Keratinocyte (primary cell): ENCODE measurements at regions not wholly inside any gene's neighbourhood (a gene's known extent, or its start where the extent isn't known, plus 50 kb on each side); places are given as distances from the start of the nearest gene placed in this dataset.

Source experiments
- DNase-seq: peaks from one replicate; pipeline ENCODE4 v3.0.0-alpha.2; 2011; ENCODE audit warnings: low read depth, missing footprints, low spot score
- FAIRE-seq: peaks from 2 replicates; lab custom pipeline; 2011; peaks lifted over from hg19 to GRCh38; lab: Jason Lieb, UNC
- H2AFZ ChIP-seq: 2 replicates; pipeline ENCODE4 v1.6.0; 2012; ENCODE audit warnings: low read length, control low read depth, inconsistent platforms; ENCODE audit not compliant: control insufficient read depth
- H3K27ac ChIP-seq: 2 replicates; pipeline ENCODE4 v1.5.1; 2011; ENCODE audit warnings: low read length; ENCODE audit not compliant: control insufficient read depth, insufficient read depth
- H3K27me3 ChIP-seq: 3 replicates; pipeline ENCODE4 v1.6.0; 2011; ENCODE audit warnings: low read length; ENCODE audit not compliant: control insufficient read depth, insufficient read depth; ENCODE audit errors: extremely low read depth
- H3K36me3 ChIP-seq, 2 experiments: 2 replicates in 1 of 2; 3 replicates in 1 of 2; pipeline ENCODE4 v1.5.1; 2011; ENCODE audit warnings: low read length in 2 of 2, mild to moderate bottlenecking in 1 of 2; ENCODE audit not compliant: control insufficient read depth in 2 of 2, insufficient read depth in 2 of 2; ENCODE audit errors: extremely low read depth in 1 of 2
- H3K4me1 ChIP-seq: 3 replicates; pipeline ENCODE4 v1.5.1; 2011; ENCODE audit warnings: low read length; ENCODE audit not compliant: control insufficient read depth, insufficient read depth; ENCODE audit errors: extremely low read depth
- H3K4me2 ChIP-seq: 3 replicates; pipeline ENCODE4 v1.6.0; 2011; ENCODE audit warnings: low read depth, low read length; ENCODE audit not compliant: control insufficient read depth, insufficient read depth; ENCODE audit errors: extremely low read depth
- H3K4me3 ChIP-seq, 3 experiments: fragments of 200-600 bp in 1 of 3; sonication (generic) in 1 of 3; 2 replicates in 2 of 3; 3 replicates in 1 of 3; pipeline ENCODE4 v1.5.1; 2011 to 2016; ENCODE audit warnings: low read length in 3 of 3, mild to moderate bottlenecking in 3 of 3, control low read depth in 2 of 3, inconsistent platforms in 1 of 3, low read depth in 1 of 3, mixed read lengths in 1 of 3, mixed run types in 1 of 3, moderate library complexity in 1 of 3; ENCODE audit not compliant: control insufficient read depth in 2 of 3, insufficient read depth in 2 of 3; ENCODE audit errors: extremely low read depth in 1 of 3
- H3K79me2 ChIP-seq: 2 replicates; pipeline ENCODE4 v1.6.0; 2012; ENCODE audit warnings: low read length; ENCODE audit not compliant: control insufficient read depth, insufficient read depth
- H3K9ac ChIP-seq: 3 replicates; pipeline ENCODE4 v1.6.0; 2011; ENCODE audit warnings: low read length; ENCODE audit not compliant: control insufficient read depth, insufficient read depth; ENCODE audit errors: extremely low read depth
- H3K9me1 ChIP-seq: 3 replicates; pipeline ENCODE4 v1.6.0; 2011; ENCODE audit warnings: low read length; ENCODE audit not compliant: control insufficient read depth, insufficient read depth; ENCODE audit errors: extremely low read depth
- H3K9me3 ChIP-seq: 2 replicates; pipeline ENCODE4 v1.5.1; 2012; ENCODE audit warnings: low read depth, low read length; ENCODE audit not compliant: control insufficient read depth
- H4K20me1 ChIP-seq: 3 replicates; pipeline ENCODE4 v1.6.0; 2011; ENCODE audit warnings: low read length; ENCODE audit not compliant: control insufficient read depth, insufficient read depth; ENCODE audit errors: extremely low read depth
- EZH2 ChIP-seq: IDR thresholded peaks from one replicate; pipeline ENCODE4 v1.6.1; 2012; ENCODE audit warnings: inconsistent platforms, mild to moderate bottlenecking, low read length, moderate library complexity
- dilution Hi-C: fragments of 300-500 bp; cut with MboI; formaldehyde crosslinking; loops from one replicate; pipeline ENCODE4 v1.7.0; 2020; ENCODE audit warnings: low sequenced_read_pairs; ENCODE audit not compliant: extremely low pct_ligation_motif_present
- TF ChIP-seq, protein P1 (sequence below), 3 experiments: IDR thresholded peaks in 1 of 3; conservative IDR thresholded peaks in 1 of 3; optimal IDR thresholded peaks in 1 of 3; 2 replicates in 2 of 3; 3 replicates in 1 of 3; pipeline versions ENCODE3 to v1.5.1; 2011; ENCODE audit warnings: low read length in 3 of 3, mild to moderate bottlenecking in 3 of 3, moderate library complexity in 2 of 3, control low read depth in 1 of 3, inconsistent platforms in 1 of 3; ENCODE audit not compliant: insufficient read depth in 2 of 3; ENCODE audit errors: extremely low read depth in 1 of 3

DNA sequence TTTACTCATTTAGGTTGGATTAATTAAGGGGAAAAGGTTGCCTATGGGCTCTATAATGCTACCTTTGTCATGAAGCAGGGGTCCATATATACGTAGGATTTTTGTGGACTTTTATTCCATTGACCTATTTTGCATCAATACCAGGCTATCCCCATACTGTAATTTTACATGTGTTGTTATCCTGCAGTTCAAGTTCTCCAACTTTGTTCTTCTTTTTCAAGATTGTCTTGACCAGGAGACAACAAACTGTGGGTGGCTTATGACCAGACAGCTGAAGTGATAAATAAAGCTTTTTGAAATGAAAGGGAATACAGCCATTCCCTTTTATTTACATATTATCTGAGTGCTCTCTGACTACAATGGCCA lies 345.7 kb downstream of the BARHL2 start:
- no peaks in the 10 kb centered on the region for H3K9me3 ChIP-seq
- H2AFZ ChIP-seq, result no peak overlapping the region
- H3K36me3 ChIP-seq, result no peaks in the 10 kb centered on the region
- H3K4me2 ChIP-seq, result no peak overlapping the region
- TF ChIP-seq, protein P1, sequence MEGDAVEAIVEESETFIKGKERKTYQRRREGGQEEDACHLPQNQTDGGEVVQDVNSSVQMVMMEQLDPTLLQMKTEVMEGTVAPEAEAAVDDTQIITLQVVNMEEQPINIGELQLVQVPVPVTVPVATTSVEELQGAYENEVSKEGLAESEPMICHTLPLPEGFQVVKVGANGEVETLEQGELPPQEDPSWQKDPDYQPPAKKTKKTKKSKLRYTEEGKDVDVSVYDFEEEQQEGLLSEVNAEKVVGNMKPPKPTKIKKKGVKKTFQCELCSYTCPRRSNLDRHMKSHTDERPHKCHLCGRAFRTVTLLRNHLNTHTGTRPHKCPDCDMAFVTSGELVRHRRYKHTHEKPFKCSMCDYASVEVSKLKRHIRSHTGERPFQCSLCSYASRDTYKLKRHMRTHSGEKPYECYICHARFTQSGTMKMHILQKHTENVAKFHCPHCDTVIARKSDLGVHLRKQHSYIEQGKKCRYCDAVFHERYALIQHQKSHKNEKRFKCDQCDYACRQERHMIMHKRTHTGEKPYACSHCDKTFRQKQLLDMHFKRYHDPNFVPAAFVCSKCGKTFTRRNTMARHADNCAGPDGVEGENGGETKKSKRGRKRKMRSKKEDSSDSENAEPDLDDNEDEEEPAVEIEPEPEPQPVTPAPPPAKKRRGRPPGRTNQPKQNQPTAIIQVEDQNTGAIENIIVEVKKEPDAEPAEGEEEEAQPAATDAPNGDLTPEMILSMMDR (optimal IDR thresholded peaks at IDR 0.05 in 1 of 3, IDR thresholded peaks at IDR 0.05 in 1 of 3, conservative IDR thresholded peaks at IDR 0.05 in 1 of 3; ENCODE audit: extremely low read depth in 1 of 3, insufficient read depth in 2 of 3, low read length in 3 of 3), result no peak
- TF ChIP-seq EZH2, result no peak
- no peaks in the 10 kb centered on the region for H3K79me2 ChIP-seq
- dilution Hi-C loops, result no loop called here
- no peak overlapping the region for H3K9ac ChIP-seq
- FAIRE-seq, result no peak
- no peak for DNase-seq
- H3K27ac ChIP-seq, result no peak overlapping the region
- H3K27me3 ChIP-seq, result no peaks in the 10 kb centered on the region
- no peaks in the 10 kb centered on the region for H3K9me1 ChIP-seq
- no peak overlapping the region for H3K4me3 ChIP-seq
- H4K20me1 ChIP-seq, result no peaks in the 10 kb centered on the region
- H3K4me1 ChIP-seq, result no peaks in the 10 kb centered on the region

DNA sequence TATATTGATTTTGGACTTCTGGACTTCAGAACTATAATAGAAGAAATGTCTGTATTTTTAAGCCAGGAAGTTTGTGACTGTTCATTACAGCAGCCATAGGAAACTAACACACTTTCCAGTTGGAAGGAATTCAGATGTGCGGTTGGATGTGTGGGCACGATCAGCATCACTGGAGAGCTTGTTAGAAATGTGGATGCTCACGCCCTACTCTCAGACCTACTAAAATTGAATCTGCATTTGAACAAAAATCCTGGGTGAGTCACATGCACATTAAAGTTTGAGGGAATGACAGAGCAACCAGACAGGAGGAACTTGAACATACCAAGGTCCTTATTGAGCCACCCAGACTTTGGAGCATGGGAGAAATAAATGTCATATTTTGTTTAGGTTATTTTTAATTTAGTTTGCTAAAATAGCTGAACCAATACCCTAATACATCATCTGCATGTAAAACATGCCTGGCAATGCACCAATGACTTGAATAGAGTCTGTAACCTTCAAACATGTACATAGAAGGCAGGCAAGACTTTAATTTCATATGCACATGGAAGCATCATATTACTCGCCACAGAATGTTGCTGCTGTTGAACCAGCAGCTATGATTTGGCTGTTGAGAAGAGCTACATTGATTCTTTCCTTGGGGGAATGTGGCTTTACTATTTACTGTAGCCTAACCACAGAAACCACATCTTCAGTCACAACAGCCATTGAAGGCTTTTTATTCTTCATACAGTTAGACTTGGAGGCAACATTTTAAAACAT lies 346.2 kb downstream of the BARHL2 start:
- no peak overlapping the region for H3K4me3 ChIP-seq
- dilution Hi-C loops, result no loop called here
- no peak overlapping the region for H3K27ac ChIP-seq
- no peak overlapping the region for H3K4me2 ChIP-seq
- no peaks in the 10 kb centered on the region for H3K9me3 ChIP-seq
- H3K36me3 ChIP-seq, result no peaks in the 10 kb centered on the region
- no peaks in the 10 kb centered on the region for H3K4me1 ChIP-seq
- no peaks in the 10 kb centered on the region for H4K20me1 ChIP-seq
- no peaks in the 10 kb centered on the region for H3K27me3 ChIP-seq
- no peaks in the 10 kb centered on the region for H3K79me2 ChIP-seq
- no peak for TF ChIP-seq EZH2
- TF ChIP-seq, protein P1 (optimal IDR thresholded peaks at IDR 0.05 in 1 of 3, IDR thresholded peaks at IDR 0.05 in 1 of 3, conservative IDR thresholded peaks at IDR 0.05 in 1 of 3; ENCODE audit: extremely low read depth in 1 of 3, insufficient read depth in 2 of 3, low read length in 3 of 3), result no peak
- no peak overlapping the region for H2AFZ ChIP-seq
- H3K9ac ChIP-seq, result no peak overlapping the region
- H3K9me1 ChIP-seq, result no peaks in the 10 kb centered on the region
- no peak for DNase-seq
- FAIRE-seq, result no peak
